GM10266 (cell line): ENCODE measurements at regions not wholly inside any gene's neighbourhood (a gene's known extent, or its start where the extent isn't known, plus 50 kb on each side); places are given as distances from the start of the nearest gene placed in this dataset.

Experiments
- DNase-seq: peaks from one replicate; pipeline ENCODE4 v3.0.0; 2012; ENCODE audit errors: extremely low spot score
- TF ChIP-seq, protein P1 (sequence below): IDR thresholded peaks from 2 replicates; pipeline ENCODE4 v1.5.1; 2012; ENCODE audit warnings: mild to moderate bottlenecking, low read depth; ENCODE audit not compliant: control insufficient read depth, insufficient read depth; ENCODE audit errors: missing control alignments

GRCh38 chrX:106300656-106301055 is 132.6 kb downstream of the PWWP3B start:
- TF ChIP-seq, protein P1, sequence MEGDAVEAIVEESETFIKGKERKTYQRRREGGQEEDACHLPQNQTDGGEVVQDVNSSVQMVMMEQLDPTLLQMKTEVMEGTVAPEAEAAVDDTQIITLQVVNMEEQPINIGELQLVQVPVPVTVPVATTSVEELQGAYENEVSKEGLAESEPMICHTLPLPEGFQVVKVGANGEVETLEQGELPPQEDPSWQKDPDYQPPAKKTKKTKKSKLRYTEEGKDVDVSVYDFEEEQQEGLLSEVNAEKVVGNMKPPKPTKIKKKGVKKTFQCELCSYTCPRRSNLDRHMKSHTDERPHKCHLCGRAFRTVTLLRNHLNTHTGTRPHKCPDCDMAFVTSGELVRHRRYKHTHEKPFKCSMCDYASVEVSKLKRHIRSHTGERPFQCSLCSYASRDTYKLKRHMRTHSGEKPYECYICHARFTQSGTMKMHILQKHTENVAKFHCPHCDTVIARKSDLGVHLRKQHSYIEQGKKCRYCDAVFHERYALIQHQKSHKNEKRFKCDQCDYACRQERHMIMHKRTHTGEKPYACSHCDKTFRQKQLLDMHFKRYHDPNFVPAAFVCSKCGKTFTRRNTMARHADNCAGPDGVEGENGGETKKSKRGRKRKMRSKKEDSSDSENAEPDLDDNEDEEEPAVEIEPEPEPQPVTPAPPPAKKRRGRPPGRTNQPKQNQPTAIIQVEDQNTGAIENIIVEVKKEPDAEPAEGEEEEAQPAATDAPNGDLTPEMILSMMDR, result no peak
- no peak for DNase-seq

DNA sequence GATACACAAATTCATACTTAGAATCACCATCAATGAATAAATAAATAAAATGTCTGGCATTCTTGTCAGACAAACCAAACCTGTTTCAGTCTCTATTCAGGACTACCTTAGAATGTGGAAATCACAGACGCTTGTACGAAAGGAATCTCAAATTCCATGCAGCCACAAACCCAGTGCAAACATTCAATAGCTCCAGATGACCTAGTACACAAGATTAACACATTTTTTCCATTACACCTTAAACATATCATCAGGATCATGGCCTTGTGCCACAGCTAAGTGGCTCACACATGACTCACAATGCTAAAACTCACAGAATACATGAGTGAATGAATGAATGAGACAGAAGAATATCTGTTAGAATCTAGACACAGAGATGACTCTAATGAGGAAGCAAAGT is 134.2 kb downstream of the PWWP3B start:
- DNase-seq, result no peak

GRCh38 chrX:106306391-106306947 is 138.4 kb downstream of the PWWP3B start:
- no peak for DNase-seq
- TF ChIP-seq, protein P1, result no peak

More for the DNA sequence above, 134.2 kb downstream of the PWWP3B start:
- TF ChIP-seq, protein P1, result no peak

GRCh38 chrX:106323357-106323756 is 155.3 kb downstream of the PWWP3B start:
- TF ChIP-seq, protein P1, result no peak
- no peak for DNase-seq

GRCh38 chrX:106331606-106332005 is 163.5 kb downstream of the PWWP3B start:
- TF ChIP-seq, protein P1, result no peak
- no peak for DNase-seq

- no peak for DNase-seq
- TF ChIP-seq, protein P1, result no peak
Measured at GRCh38 chrX:106341823-106342222, 173.7 kb downstream of the PWWP3B start.

GRCh38 chrX:106356580-106356979 is 188.5 kb downstream of the PWWP3B start:
- DNase-seq, result no peak
- TF ChIP-seq, protein P1, result no peak
